DOHH2 (cell line): ENCODE measurements at regions not wholly inside any gene's neighbourhood (a gene's known extent, or its start where the extent isn't known, plus 50 kb on each side); places are given as distances from the start of the nearest gene placed in this dataset.

ENCODE experiments used
- CTCF ChIP-seq: fragments of 200-600 bp; sonication (generic); IDR thresholded peaks from one replicate; pipeline ENCODE4 v1.5.1; 2014; ENCODE audit warnings: antibody characterized with exemption, mild to moderate bottlenecking, low read depth, low read length; ENCODE audit not compliant: poor library complexity, severe bottlenecking
- EZH2phosphoT487 ChIP-seq: fragments of 200-600 bp; sonication (generic); IDR thresholded peaks from 2 replicates; pipeline ENCODE4 v1.6.1; 2017; ENCODE audit warnings: borderline replicate concordance, mild to moderate bottlenecking, antibody characterized with exemption, low read length, moderate library complexity, mixed read lengths

DNA sequence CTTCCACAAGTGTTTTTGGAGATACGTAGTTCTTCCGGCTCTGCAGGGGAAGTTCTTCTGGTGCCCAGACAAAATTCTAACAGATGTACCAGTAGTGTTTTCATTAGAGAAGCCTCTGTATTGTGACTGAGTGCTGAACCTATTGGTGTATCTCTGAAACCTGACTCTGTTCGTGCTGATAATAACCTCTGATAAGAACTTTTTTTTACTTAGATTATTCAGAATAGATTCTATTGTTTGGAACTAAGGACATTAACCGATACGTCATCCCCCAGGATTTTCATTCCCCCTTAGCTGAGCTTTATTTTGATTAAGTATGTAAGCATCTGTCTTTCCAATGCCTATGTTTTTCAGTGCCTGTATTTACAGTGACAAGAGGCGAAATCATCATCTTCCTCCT lies 362.9 kb downstream of the PDGFC start:
- no peak for TF ChIP-seq CTCF
- no peak for TF ChIP-seq EZH2phosphoT487
